ENCODE measurements at regions not wholly inside any gene's neighbourhood (a gene's known extent, or its start where the extent isn't known, plus 50 kb on each side); places are given as distances from the start of the nearest gene placed in this dataset.

DNA sequence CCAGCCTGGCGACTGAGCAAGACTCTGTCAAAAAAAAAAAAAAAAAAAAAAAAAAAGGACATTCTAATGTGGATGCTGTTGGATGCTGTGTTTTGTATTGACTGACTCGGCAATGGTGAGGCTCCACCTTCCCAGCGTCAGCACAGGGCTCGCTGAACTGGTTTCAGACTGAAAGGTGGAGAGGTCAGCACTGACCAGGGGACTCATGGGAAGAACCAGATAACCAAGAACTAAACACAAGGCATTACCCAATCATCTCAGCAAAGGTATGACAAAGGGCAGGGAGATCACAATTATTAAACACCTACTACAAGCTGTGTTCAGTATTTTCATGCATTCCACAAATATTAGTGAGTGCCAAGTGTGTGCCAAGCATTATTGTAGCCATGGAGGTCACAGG lies 103.2 kb downstream of the LRATD1 start:
- Mint-ChIP-seq H3K4me3 (no peak overlapping the region), H3K36me3 (no peaks in the 10 kb centered on the region), H3K9me3 (peaks cover 3% of the 10 kb centered on the region), H3K27ac (no peak overlapping the region), H3K4me1 (no peaks in the 10 kb centered on the region), H3K27me3 (peaks cover 2% of the 10 kb centered on the region)
- DNase-seq (ENCODE audit: low spot score in 2 of 2), result no peak
- no peak for ATAC-seq (ENCODE audit: low read depth)

DNA sequence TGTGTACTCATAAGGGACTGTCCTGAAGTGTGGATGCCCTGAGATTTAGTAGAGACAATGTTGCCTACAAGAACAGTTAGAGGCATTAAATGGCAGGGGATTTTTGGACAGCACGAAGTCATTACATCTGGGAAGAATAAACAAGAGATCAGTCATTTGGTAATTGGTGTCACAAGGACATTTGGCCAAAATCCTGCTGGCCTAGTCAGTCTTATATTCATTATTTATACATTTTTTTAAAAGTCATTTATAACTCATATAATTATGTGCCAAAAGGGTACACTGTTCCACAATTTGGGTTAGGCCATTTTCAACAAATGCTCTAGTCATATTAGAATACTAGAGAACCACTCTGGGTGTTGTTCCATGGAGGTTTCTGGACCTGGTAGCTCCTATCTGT lies 104.7 kb downstream of the LRATD1 start:
- Mint-ChIP-seq H3K36me3 (no peaks in the 10 kb centered on the region), H3K4me1 (no peaks in the 10 kb centered on the region), H3K9me3 (peaks cover 3% of the 10 kb centered on the region), H3K27me3 (peaks cover 2% of the 10 kb centered on the region), H3K27ac (no peak overlapping the region), H3K4me3 (no peak overlapping the region)
- no peak for ATAC-seq (ENCODE audit: low read depth)
- DNase-seq (ENCODE audit: low spot score in 2 of 2), result no peak

DNA sequence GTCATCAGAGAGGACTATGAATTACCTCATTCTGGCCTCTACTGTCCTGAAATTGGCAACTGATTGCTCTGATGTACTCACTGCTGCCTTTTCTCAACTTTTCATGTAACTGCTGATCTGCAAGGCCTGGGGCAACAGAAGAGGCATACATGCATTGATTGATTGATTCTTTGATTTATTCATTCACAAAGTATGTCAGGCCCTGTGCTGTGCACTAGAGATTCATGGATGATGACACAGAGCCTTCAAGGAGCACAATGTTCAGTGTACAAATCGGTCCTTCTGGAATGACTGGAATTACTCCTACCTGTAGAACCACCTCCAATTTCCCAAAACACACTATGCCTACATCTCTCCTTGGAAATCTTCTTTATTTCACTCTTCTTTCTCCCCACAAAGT lies 111.3 kb downstream of the LRATD1 start:
- no peaks in the 10 kb centered on the region for H3K27me3 Mint-ChIP-seq
- no peaks in the 10 kb centered on the region for H3K4me1 Mint-ChIP-seq
- H3K4me3 Mint-ChIP-seq, result no peak overlapping the region
- DNase-seq (ENCODE audit: low spot score in 2 of 2) (no peak), ATAC-seq (ENCODE audit: low read depth) (no peak)
- H3K36me3 Mint-ChIP-seq, result no peaks in the 10 kb centered on the region
- no peak overlapping the region for H3K27ac Mint-ChIP-seq
- H3K9me3 Mint-ChIP-seq, result peaks cover 3% of the 10 kb centered on the region

DNA sequence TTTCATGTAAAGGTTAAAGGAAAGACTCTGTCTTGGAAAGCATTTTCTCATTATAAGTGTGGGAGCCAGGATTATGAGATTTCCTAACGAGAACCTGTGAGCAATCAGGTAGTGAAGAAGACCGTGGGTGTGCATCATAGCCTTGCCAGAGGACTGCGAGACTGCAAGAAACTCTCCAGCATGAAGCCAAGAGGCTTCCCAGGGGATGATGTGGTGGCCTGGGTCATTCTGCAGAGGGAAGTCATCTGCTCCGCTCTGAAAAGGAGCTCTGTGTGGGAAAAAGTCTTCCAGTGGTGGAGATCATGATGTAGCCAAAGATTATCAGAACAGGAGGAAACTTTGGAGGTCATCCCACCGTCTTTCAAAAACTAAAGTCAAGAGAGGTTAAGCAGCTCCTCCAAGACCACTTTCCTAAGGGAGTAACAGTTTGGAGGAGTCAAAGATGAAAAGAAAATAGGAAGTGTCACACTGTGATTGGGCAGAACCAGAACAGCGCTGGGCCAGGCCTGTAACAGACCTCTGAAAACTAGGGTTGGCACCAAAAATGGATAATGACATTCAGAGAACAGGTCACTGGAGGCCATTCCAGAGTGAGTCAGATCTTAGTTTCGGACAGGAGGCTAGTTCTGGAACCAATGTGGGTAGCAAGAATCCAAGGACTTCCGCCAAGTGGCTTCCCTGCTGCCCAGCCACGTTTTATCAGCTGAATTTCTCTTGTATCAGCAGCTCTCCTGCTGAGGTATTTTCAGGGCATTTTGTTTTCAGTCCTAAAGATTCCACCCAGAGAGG lies 113.0 kb downstream of the LRATD1 start:
- H3K9me3 Mint-ChIP-seq, result no peaks in the 10 kb centered on the region
- DNase-seq (ENCODE audit: low spot score in 2 of 2) (no peak), ATAC-seq (ENCODE audit: low read depth) (no peak)
- no peak overlapping the region for H3K27ac Mint-ChIP-seq
- no peak overlapping the region for H3K4me3 Mint-ChIP-seq
- no peaks in the 10 kb centered on the region for H3K36me3 Mint-ChIP-seq
- no peaks in the 10 kb centered on the region for H3K27me3 Mint-ChIP-seq
- no peaks in the 10 kb centered on the region for H3K4me1 Mint-ChIP-seq

DNA sequence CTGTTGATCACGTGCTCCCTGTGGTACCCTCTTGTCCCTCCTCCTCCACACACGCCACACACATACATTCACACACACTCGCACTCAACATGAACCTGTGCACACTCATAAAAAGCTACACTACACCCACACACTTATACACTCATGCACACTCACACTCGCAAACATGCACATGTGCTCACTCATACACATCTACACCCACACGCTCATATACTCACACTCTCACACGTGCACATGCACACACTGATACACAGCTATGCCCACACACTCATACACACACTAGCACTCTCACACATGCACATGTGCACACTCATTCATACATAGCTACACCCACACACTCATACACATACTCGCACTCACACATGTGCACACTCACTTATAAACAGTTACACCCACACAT lies 113.6 kb downstream of the LRATD1 start:
- Mint-ChIP-seq H3K4me3 (no peak overlapping the region), H3K27ac (no peak overlapping the region), H3K4me1 (no peaks in the 10 kb centered on the region), H3K9me3 (no peaks in the 10 kb centered on the region), H3K27me3 (no peaks in the 10 kb centered on the region), H3K36me3 (no peaks in the 10 kb centered on the region)
- no peak for ATAC-seq (ENCODE audit: low read depth)
- DNase-seq (ENCODE audit: low spot score in 2 of 2), result no peak

DNA sequence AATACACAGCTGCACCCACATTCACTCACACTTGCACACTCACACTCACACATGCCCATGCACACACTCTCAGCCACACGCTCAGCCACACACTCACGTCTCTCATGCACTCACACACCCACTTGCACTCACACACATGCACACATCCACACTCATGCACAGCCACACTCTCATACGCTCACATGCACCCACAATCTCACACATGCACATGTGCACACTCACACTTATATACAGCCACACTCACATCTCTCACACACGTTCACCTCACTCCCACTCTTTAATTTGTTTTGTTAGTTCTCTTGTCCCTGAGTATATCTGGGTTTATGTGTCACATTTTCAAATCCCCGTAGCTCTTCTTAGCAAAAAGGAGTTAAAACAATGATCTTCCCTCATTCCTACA lies 114.9 kb downstream of the LRATD1 start:
- H3K9me3 Mint-ChIP-seq, result no peaks in the 10 kb centered on the region
- no peak overlapping the region for H3K27ac Mint-ChIP-seq
- ATAC-seq (ENCODE audit: low read depth), result no peak
- no peaks in the 10 kb centered on the region for H3K36me3 Mint-ChIP-seq
- no peak for DNase-seq (ENCODE audit: low spot score in 2 of 2)
- H3K4me1 Mint-ChIP-seq, result no peaks in the 10 kb centered on the region
- no peak overlapping the region for H3K4me3 Mint-ChIP-seq
- H3K27me3 Mint-ChIP-seq, result no peaks in the 10 kb centered on the region

DNA sequence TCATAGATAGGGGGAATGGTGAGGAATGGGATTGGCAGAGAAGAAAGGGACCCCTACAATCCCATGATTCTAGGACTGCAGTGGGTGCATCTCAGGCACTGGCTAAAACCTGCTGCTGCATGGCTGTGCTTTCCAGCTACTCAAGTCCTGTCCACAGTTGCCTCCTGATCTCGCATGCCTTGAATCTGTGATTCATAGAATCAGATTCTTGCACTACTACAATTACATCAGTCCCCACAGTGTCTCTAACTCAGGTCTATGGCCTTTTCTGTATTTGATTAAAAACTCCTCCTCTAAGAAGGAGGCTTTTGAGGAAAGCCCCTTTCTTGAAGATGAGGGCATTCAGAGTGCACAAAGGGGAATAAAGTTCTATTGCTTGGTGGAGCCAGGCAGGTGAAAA lies 117.4 kb downstream of the LRATD1 start:
- Mint-ChIP-seq H3K27me3 (no peaks in the 10 kb centered on the region), H3K4me1 (no peaks in the 10 kb centered on the region)
- ATAC-seq (ENCODE audit: low read depth), result no peak

DNA sequence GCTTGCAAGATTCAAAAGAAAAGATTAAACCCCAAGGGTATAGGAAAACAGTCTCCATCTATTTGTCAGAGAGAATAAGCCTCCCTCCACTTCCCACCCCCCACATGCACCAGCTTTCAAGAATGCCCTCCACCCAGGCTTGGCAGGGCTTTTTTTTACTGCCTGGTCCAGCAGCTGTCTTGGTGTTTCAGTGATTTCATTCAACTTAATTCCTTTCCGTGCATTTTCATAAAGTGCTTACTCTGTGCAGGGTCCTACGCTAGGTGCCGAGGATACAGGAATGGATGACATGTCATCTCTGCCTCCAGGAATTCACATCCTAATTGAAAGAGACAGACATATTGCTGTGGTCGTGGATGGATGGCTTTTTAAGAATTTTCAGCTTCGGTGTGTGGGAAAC lies 117.9 kb downstream of the LRATD1 start:
- ATAC-seq (ENCODE audit: low read depth) (no peak), DNase-seq (ENCODE audit: low spot score in 2 of 2) (no peak)
- no peaks in the 10 kb centered on the region for H3K27me3 Mint-ChIP-seq
- no peak overlapping the region for H3K27ac Mint-ChIP-seq
- H3K4me1 Mint-ChIP-seq, result no peaks in the 10 kb centered on the region
- no peak overlapping the region for H3K4me3 Mint-ChIP-seq
- H3K36me3 Mint-ChIP-seq, result no peaks in the 10 kb centered on the region
- H3K9me3 Mint-ChIP-seq, result no peaks in the 10 kb centered on the region

More for the DNA sequence above, 117.4 kb downstream of the LRATD1 start:
- no peak overlapping the region for H3K27ac Mint-ChIP-seq
- H3K9me3 Mint-ChIP-seq, result no peaks in the 10 kb centered on the region
- no peak overlapping the region for H3K4me3 Mint-ChIP-seq
- DNase-seq (ENCODE audit: low spot score in 2 of 2), result no peak
- no peaks in the 10 kb centered on the region for H3K36me3 Mint-ChIP-seq

DNA sequence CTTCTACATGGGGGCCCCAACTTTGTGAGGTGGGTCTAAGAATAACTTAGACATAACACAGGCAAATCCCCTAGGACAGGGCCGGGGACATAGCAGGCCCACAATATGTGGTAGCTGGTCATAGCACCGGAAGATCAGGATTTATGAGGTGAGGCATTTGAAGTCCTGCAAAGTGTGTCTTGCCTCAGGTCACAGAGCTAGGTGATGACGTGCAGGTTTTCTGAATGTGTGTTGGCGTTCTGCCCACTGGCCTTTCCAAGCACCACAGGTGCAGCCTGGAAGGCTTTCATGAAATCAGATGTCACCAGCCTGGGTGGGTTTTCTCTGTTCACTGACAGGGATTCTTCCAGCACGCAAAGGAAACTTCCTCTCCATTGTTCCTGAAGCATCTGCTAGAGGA lies 119.1 kb downstream of the LRATD1 start:
- H3K4me3 Mint-ChIP-seq, result no peak overlapping the region

DNA sequence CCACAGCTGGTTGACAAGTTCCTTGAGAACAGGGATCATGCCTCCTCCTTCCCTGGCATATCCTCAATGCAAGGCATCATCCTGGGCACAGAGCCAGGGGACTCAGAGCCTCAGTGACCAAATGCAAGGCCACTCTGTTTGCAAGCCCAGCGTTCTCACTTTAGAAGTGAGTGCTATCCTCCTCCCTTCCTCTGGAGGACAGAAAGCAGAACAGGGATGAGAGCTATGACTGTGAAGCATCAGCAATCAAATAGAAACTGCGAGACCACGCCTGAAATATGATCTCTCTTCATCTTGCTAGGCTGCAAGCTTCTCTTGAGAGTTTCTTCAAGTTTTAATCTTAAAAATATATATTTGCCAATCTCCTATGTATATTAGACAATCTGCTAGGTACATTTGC lies 119.8 kb downstream of the LRATD1 start:
- Mint-ChIP-seq H3K27ac (no peak overlapping the region), H3K27me3 (no peaks in the 10 kb centered on the region), H3K9me3 (no peaks in the 10 kb centered on the region), H3K4me1 (no peaks in the 10 kb centered on the region), H3K36me3 (no peaks in the 10 kb centered on the region), H3K4me3 (no peak overlapping the region)
- no peak for DNase-seq (ENCODE audit: low spot score in 2 of 2)
- ATAC-seq (ENCODE audit: low read depth), result no peak

More for the DNA sequence above, 119.1 kb downstream of the LRATD1 start:
- DNase-seq (ENCODE audit: low spot score in 2 of 2) (no peak), ATAC-seq (ENCODE audit: low read depth) (no peak)
- Mint-ChIP-seq H3K27me3 (no peaks in the 10 kb centered on the region), H3K4me1 (no peaks in the 10 kb centered on the region), H3K27ac (no peak overlapping the region), H3K36me3 (no peaks in the 10 kb centered on the region), H3K9me3 (no peaks in the 10 kb centered on the region)

DNA sequence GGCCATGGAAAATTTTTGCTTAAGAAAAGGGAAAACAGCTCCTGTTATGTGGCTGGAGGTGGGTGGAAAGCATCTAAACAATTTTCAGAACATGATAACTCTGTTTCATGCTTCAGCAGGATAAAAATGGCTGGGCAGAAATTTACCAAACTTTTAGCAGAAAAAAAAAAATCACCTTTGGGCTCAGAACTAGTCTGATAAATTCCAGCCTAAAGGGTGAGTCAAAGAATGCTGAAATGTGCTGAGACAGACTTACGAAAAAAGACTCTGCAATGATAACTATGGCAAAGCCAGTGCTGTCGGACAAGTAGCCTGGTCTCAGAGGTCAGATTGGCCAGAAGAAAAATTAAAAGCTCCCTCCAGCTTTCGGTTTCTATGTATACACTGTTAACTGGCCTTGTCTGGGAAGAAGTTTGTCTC lies 123.6 kb downstream of the LRATD1 start:
- DNase-seq (ENCODE audit: low spot score in 2 of 2), result no peak

DNA sequence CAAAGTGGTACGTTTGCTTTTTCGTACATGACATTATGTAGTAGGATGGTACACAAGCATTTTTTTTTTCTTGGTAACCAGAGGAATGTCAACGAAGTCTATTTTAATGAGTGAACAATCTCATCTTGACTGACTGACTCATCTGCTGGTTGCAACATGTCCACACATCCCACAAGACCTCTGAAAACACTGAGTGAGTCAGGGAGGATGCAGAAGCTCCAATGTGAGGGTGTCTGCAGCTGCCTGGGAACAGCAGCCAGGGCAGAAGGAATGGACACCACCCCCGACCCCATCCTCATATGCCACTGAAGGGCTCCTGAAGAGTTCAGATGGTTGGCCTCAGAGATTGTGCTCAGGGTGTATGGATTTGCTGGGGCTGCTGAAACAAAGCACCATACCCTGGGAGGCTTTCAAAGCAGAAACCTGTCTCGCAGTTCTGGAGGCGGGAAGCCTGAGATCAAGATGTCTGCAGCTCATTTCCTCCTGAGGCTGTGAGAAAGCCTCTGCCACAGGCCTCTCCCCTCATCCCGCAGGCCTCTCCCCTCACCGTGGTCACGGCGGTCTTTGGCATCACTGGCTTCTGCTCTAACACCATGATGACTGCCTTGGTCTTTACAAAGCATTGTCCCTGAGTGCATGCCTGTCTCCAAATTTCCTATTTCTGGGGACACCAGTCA lies 124.6 kb downstream of the LRATD1 start:
- no peaks in the 10 kb centered on the region for H3K27me3 Mint-ChIP-seq
- DNase-seq (ENCODE audit: low spot score in 2 of 2) (no peak), ATAC-seq (ENCODE audit: low read depth) (no peak)
- peaks cover 1% of the 10 kb centered on the region for H3K9me3 Mint-ChIP-seq
- no peaks in the 10 kb centered on the region for H3K4me1 Mint-ChIP-seq
- no peaks in the 10 kb centered on the region for H3K36me3 Mint-ChIP-seq
- no peak overlapping the region for H3K4me3 Mint-ChIP-seq
- H3K27ac Mint-ChIP-seq, result no peak overlapping the region

More for the DNA sequence above, 123.6 kb downstream of the LRATD1 start:
- ATAC-seq (ENCODE audit: low read depth), result no peak
- no peak overlapping the region for H3K27ac Mint-ChIP-seq
- H3K36me3 Mint-ChIP-seq, result no peaks in the 10 kb centered on the region
- H3K27me3 Mint-ChIP-seq, result no peaks in the 10 kb centered on the region
- peaks cover 1% of the 10 kb centered on the region for H3K9me3 Mint-ChIP-seq
- no peak overlapping the region for H3K4me3 Mint-ChIP-seq
- H3K4me1 Mint-ChIP-seq, result no peaks in the 10 kb centered on the region

DNA sequence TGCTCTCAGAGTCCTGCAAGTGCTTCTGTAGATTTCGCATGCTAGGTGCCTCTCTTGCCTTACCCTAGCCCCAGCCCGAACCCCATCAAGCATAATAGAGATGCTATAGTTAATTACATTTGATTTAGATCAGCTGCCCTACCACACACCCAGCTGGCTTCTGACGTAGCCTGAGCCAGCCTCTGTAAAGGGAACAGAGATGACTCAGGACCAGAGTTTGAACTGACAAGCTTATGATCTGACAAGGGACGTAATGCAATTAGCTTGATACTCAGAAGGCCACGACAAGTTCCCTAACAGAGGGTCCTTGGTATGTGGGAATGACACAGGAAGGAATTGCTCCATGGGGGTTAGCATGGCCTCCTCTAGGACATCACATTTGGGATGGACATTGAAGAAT lies 126.6 kb downstream of the LRATD1 start:
- no peaks in the 10 kb centered on the region for H3K27me3 Mint-ChIP-seq
- no peak for DNase-seq (ENCODE audit: low spot score in 2 of 2)

DNA sequence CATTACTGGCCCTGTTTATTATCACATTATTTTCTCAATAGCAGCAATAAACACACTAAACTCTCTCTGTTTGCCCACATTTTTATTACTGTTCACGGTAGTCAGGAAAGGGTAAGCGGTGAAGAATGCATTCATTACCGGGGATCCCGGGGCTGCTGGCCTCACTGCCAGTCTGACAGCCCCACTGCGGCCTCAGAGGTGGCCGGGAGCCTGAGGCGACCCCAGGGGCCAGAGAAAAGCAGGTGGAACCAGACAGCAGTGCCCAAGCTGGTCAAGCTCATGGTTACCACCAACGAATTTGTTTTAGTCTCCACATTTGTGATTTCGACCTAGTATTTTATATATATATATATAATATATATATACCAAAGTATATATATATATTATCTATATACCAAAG lies 127.7 kb downstream of the LRATD1 start:
- Mint-ChIP-seq H3K27me3 (no peaks in the 10 kb centered on the region), H3K4me1 (no peaks in the 10 kb centered on the region), H3K27ac (no peak overlapping the region), H3K9me3 (peaks cover 5% of the 10 kb centered on the region), H3K4me3 (no peak overlapping the region), H3K36me3 (no peaks in the 10 kb centered on the region)
- no peak for ATAC-seq (ENCODE audit: low read depth)
- DNase-seq (ENCODE audit: low spot score in 2 of 2), result no peak

More for the DNA sequence above, 126.6 kb downstream of the LRATD1 start:
- H3K27ac Mint-ChIP-seq, result no peak overlapping the region
- H3K9me3 Mint-ChIP-seq, result peaks cover 5% of the 10 kb centered on the region
- ATAC-seq (ENCODE audit: low read depth), result no peak
- H3K36me3 Mint-ChIP-seq, result no peaks in the 10 kb centered on the region
- no peaks in the 10 kb centered on the region for H3K4me1 Mint-ChIP-seq
- H3K4me3 Mint-ChIP-seq, result no peak overlapping the region

DNA sequence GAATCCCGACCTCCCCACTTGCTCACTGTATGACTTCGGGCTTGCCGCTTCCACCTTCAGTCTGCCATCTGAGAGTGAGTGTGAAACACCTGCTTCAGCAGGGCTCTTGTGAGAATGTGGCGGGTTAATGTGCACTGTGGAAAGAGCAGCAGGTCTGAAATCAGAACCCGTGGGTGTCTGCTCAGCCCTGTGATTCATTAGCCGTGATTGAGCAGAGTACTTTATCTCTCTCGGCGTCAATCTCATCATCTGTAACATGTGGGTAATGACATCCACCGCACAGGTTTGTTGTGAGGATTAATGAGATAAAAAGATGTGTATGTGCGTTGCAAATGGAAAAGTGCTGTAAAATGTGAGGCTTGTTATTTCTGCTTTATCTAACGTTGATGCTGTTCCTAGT lies 128.6 kb downstream of the LRATD1 start:
- no peak overlapping the region for H3K4me3 Mint-ChIP-seq
- no peak for DNase-seq (ENCODE audit: low spot score in 2 of 2)
- no peaks in the 10 kb centered on the region for H3K36me3 Mint-ChIP-seq
- no peak overlapping the region for H3K27ac Mint-ChIP-seq
- ATAC-seq (ENCODE audit: low read depth), result no peak
- no peaks in the 10 kb centered on the region for H3K27me3 Mint-ChIP-seq
- H3K4me1 Mint-ChIP-seq, result no peaks in the 10 kb centered on the region
- peaks cover 5% of the 10 kb centered on the region for H3K9me3 Mint-ChIP-seq

Measured in memory B cell (primary cell).